OCI-LY7 (cell line): ENCODE measurements at regions not wholly inside any gene's neighbourhood (a gene's known extent, or its start where the extent isn't known, plus 50 kb on each side); places are given as distances from the start of the nearest gene placed in this dataset.

ENCODE experiments used
- BruUV-seq: library from RNA; stranded (reverse); fragments of 400-500 nt; replicated peaks from 2 replicates; lab custom pipeline; 2021; lab: Mats Ljungman, UMichigan
- CTCF ChIA-PET: fragments of 300-600 bp; sonication (Branson Sonifier 250); formaldehyde crosslinking; loops from one replicate; lab custom pipeline; 2022; ENCODE audit warnings: antibody characterized with exemption; ENCODE audit not compliant: unreplicated experiment; lab: Charles Lee
- POLR2A ChIA-PET: fragments of 300-600 bp; sonication (Branson Sonifier 250); formaldehyde crosslinking; loops from one replicate; lab custom pipeline; 2022; ENCODE audit warnings: antibody characterized with exemption; lab: Charles Lee
- DNase-seq: peaks from one replicate; pipeline ENCODE4 v3.0.0-alpha.2; 2015; ENCODE audit warnings: low spot score
- H2AFZ ChIP-seq: fragments of 200-600 bp; sonication (generic), shearing (Covaris generic); 2 replicates; pipeline ENCODE4 v1.6.1; 2014; ENCODE audit warnings: mild to moderate bottlenecking, antibody characterized with exemption, low read length, moderate library complexity
- H3K27ac ChIP-seq: fragments of 200-600 bp; sonication (generic); 2 replicates; pipeline ENCODE4 v1.5.1; 2014; ENCODE audit warnings: mixed run types, low read depth, mild to moderate bottlenecking, moderate library complexity, low read length, inconsistent platforms; ENCODE audit not compliant: poor library complexity, severe bottlenecking
- H3K36me3 ChIP-seq: fragments of 200-600 bp; sonication (generic); 2 replicates; pipeline ENCODE4 v1.6.1; 2014; ENCODE audit warnings: mild to moderate bottlenecking, antibody characterized with exemption, low read length, moderate library complexity, mixed read lengths; ENCODE audit not compliant: insufficient read depth
- H3K4me1 ChIP-seq: fragments of 200-600 bp; sonication (generic); 2 replicates; pipeline ENCODE4 v1.5.1; 2014; ENCODE audit warnings: mild to moderate bottlenecking, low read length; ENCODE audit not compliant: insufficient read depth, poor library complexity, severe bottlenecking
- H3K4me2 ChIP-seq: fragments of 200-600 bp; sonication (generic); 2 replicates; pipeline ENCODE4 v1.6.1; 2014; ENCODE audit warnings: mild to moderate bottlenecking, low read length
- H3K4me3 ChIP-seq: fragments of 200-600 bp; sonication (generic); 2 replicates; pipeline ENCODE4 v1.5.1; 2014; ENCODE audit warnings: mild to moderate bottlenecking, low read depth, low read length; ENCODE audit not compliant: poor library complexity, severe bottlenecking
- H3K79me2 ChIP-seq: fragments of 200-600 bp; sonication (generic); 2 replicates; pipeline ENCODE4 v1.6.1; 2016; ENCODE audit warnings: low read depth, mild to moderate bottlenecking, low read length, moderate library complexity, mixed read lengths; ENCODE audit not compliant: insufficient read depth
- H3K9me2 ChIP-seq: fragments of 200-600 bp; sonication (generic); 2 replicates; pipeline ENCODE4 v1.6.1; 2016; ENCODE audit warnings: mild to moderate bottlenecking, low read length, mixed read lengths; ENCODE audit not compliant: insufficient read depth
- H3K9me3 ChIP-seq: fragments of 200-600 bp; sonication (generic); 2 replicates; pipeline ENCODE4 v1.6.1; 2014; ENCODE audit warnings: mild to moderate bottlenecking, mixed run types, low read length, mixed read lengths
- H4K20me1 ChIP-seq: fragments of 200-600 bp; sonication (generic); 2 replicates; pipeline ENCODE4 v1.6.1; 2014; ENCODE audit warnings: mild to moderate bottlenecking, antibody characterized with exemption, low read length, moderate library complexity, mixed read lengths; ENCODE audit not compliant: insufficient read depth
- CTCF ChIP-seq: fragments of 200-600 bp; sonication (generic); conservative IDR thresholded peaks from 2 replicates; pipeline ENCODE4 v1.5.1; 2014; ENCODE audit warnings: mild to moderate bottlenecking, antibody characterized with exemption, low read length, moderate library complexity, mixed read lengths
- EZH2phosphoT487 ChIP-seq: fragments of 200-600 bp; sonication (generic); IDR thresholded peaks from 2 replicates; pipeline ENCODE4 v1.6.1; 2018; ENCODE audit warnings: low read depth, borderline replicate concordance, mild to moderate bottlenecking, mixed run types, antibody characterized with exemption, low read length, moderate library complexity, mixed read lengths
- intact Hi-C: fragments of 100-400 bp; cut with micrococcal nuclease; formaldehyde crosslinking; loops from one replicate; pipeline ENCODE4 v1.10.0; 2022; ENCODE audit not compliant: unreplicated experiment

- BruUV-seq: no TSS peak
- intact Hi-C loops: no loop called here
- no peaks in the 10 kb centered on the region for H3K9me2 ChIP-seq
These were observed 122.0 kb downstream of the GPCPD1 start for GRCh38 chr20:5488823-5489222.

GRCh38 chr20:5486377-5487054 is 124.3 kb downstream of the GPCPD1 start:
- Histone ChIP-seq H3K79me2 (no peaks in the 10 kb centered on the region), H3K4me2 (no peak overlapping the region), H3K9me2 (no peaks in the 10 kb centered on the region), H3K4me3 (no peak overlapping the region), H2AFZ (no peak overlapping the region), H3K9me3 (no peaks in the 10 kb centered on the region), H3K4me1 (no peaks in the 10 kb centered on the region), H3K27ac (no peak overlapping the region), H4K20me1 (no peaks in the 10 kb centered on the region), H3K36me3 (no peaks in the 10 kb centered on the region)
- ChIA-PET CTCF (no interaction called here), POLR2A (no interaction called here)
- no peak for DNase-seq
- BruUV-seq: no TSS peak
- intact Hi-C loops: no loop called here
- TF ChIP-seq EZH2phosphoT487 (no peak), CTCF (no peak)

More at GRCh38 chr20:5488823-5489222, 122.0 kb downstream of the GPCPD1 start:
- no peaks in the 10 kb centered on the region for H3K9me3 ChIP-seq
- DNase-seq: no peak
- no peak overlapping the region for H3K27ac ChIP-seq
- H3K36me3 ChIP-seq: no peaks in the 10 kb centered on the region
- TF ChIP-seq CTCF (no peak), EZH2phosphoT487 (no peak)
- ChIA-PET POLR2A (no interaction called here), CTCF (no interaction called here)
- H3K4me2 ChIP-seq: no peak overlapping the region
- no peaks in the 10 kb centered on the region for H3K4me1 ChIP-seq
- no peaks in the 10 kb centered on the region for H3K79me2 ChIP-seq
- no peaks in the 10 kb centered on the region for H4K20me1 ChIP-seq
- H2AFZ ChIP-seq: no peak overlapping the region
- no peak overlapping the region for H3K4me3 ChIP-seq

GRCh38 chr20:5484926-5485325 is 125.9 kb downstream of the GPCPD1 start:
- Histone ChIP-seq H3K4me1 (no peaks in the 10 kb centered on the region), H3K27ac (no peak overlapping the region), H3K4me3 (no peak overlapping the region), H3K79me2 (no peaks in the 10 kb centered on the region), H3K9me2 (no peaks in the 10 kb centered on the region), H3K36me3 (no peaks in the 10 kb centered on the region), H4K20me1 (no peaks in the 10 kb centered on the region), H3K4me2 (no peak overlapping the region), H2AFZ (no peak overlapping the region), H3K9me3 (no peaks in the 10 kb centered on the region)
- CTCF ChIA-PET: no interaction called here
- BruUV-seq: no TSS peak
- intact Hi-C loops: no loop called here
- POLR2A ChIA-PET: no interaction called here
- DNase-seq: no peak
- no peak for TF ChIP-seq EZH2phosphoT487
- no peak for TF ChIP-seq CTCF
